Activated T-helper 1 cell treated with Interleukin-2 at 50 U/mL for 16 hours (primary cell): ENCODE measurements at regions not wholly inside any gene's neighbourhood (a gene's known extent, or its start where the extent isn't known, plus 50 kb on each side); places are given as distances from the start of the nearest gene placed in this dataset.

Experiments
- DNase-seq: peaks from one replicate; pipeline ENCODE4 v3.0.0-alpha.2; 2020; ENCODE audit warnings: low read depth

DNA sequence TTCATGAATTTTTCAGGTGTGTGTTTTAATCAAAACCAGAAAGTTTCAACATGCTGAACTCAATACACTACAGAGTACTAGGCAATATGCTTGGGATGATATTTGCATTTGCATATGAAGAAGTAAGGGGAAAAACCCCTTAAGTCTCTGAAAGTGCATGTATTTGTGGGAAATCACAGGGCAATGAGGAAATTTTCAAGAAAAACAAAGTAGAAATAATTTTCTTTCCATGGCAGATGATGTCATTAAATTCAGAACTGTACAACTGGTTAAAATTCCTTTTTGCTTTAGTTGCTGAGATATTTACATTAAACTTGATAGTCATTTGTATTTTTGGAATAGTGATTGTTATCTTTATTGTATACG lies 294.0 kb upstream of the TBC1D5 start:
- DNase-seq = no peak

DNA sequence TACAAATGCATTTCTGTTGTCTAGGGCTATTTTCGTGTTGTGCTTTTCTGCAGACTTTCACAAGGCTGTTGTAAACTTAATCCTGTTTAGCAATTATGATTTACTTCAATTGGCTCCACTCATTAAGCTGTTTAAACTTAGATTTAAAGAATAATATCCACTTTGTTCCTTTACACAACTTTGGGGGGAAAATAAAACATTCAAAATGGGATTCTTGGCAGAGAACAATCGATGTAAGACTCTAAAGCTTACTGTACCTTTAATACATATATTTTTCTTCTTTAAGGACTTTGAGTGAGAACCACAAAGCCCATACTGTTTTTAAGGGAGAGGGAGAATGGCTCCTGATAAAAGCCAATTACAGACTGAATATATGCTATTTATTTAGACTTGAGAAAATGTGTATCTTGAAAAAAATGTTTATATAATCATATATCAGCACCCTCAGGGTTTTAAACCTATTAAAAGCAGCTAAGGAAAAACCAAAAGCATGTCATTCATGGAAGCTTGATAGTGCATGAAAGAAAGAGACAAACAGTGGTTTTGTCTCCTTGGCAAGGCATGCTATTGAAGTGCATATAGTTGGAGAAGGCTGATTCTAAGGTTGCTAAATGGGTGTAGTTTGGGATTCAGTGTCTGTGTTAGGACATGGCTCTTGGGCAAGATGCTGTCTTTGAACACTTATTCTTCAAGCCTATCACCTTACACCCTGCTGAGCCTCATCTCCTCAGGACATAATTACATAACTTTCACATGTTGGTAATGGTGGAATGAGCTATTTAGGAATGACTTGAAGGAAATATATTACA lies 293.4 kb upstream of the TBC1D5 start:
- no peak for DNase-seq

DNA sequence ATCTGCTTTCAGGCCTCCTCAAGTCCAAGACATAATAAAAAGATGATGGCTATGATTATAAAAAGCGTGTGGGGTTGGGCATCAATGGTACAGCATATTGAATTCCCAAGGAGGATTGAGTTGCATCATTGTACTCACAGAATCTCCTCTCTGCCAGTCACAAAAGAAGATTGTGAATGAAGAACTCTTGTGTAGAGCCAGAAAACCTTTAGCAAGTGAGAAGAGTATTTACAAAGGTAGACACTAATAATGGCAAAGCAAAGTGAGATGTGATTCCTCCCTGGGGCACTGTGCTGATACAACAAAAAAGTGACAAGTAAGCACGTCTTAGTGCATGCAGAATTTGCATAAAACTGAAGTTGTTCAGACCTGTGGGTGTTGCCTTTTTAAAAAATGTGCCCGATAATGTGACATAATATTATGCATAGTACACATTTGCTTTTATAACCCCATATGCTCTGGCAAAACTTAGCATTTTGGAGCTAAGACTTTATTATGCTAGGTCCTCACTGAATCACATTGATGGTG lies 291.2 kb upstream of the TBC1D5 start:
- no peak for DNase-seq

DNA sequence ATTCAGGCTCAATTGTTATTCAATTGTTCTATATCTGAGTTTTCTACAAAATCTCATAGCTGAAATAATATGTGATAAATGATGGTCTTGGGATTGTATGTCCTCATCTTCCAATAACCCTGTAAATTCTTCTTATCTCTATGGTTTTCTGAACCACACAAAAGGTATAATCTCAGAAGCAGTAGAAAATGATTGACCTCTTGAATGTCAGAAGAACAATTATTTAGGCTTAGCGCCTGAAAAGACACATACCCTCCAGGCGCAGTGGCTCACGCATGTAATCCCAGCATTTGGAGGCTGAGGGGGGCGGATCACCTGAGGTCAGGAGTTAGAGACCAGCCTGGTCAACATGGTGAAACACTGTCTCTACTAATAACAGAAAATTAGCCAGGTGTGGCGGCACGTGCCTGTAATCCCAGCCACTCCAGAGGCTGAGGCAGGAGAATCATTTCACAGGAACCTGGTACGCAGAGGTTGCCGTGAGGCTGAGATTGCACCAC lies 288.0 kb upstream of the TBC1D5 start:
- DNase-seq = no peak

DNA sequence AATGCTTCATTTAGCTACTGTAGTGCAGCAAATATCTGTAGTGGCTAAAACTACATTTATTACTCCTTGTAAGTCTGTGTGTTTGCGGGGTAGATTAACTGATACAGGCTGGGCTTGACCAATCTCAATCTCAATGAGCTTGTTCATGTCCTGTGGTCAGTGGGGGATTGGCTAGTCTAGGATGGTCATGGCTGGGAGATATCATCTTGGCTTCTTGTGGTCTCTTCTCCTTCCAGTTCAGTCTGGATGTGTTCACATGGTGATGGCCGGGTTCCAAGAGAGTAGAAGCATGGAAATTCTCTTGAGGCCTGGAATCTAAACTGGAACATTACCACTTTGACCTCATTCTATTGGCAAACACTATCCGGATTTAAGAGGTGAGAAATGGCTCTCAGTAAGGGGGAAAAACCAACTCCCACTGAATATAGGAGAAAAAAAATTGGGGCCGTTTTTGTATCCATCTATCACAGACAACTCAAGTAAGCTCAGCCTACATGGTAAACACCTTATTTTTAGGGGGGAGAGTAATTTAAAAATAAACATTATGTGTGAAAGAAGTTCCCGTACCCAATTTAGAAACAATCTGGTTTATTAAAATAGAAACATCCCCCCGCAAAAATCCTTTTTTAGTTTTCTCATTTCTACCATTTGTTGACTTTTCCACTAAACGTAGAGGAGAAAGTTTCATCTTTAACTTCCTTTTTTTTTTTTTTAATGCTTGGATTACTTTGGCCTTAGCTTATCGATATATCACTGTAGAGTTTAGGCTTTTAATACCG lies 284.9 kb upstream of the TBC1D5 start:
- DNase-seq = no peak

DNA sequence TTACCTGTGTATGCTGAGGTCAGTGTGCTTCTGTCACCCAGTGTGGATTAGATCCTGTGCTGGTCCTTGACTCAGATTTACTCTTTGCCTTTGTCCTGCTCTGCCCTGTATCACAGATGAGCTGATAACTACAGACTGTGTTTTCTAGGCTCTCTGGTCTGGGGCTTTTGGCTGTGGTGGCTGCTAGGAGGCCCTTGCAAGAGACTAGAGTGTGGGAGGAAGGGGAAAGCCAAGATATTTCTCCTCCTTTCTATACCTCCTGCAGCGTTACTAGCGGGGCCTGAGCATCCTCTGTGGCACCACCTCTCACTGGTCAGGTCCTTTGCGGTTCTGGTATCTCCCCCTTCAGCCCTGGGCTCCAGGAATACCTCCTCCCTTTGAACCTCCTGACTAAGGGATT lies 282.3 kb upstream of the TBC1D5 start:
- no peak for DNase-seq

DNA sequence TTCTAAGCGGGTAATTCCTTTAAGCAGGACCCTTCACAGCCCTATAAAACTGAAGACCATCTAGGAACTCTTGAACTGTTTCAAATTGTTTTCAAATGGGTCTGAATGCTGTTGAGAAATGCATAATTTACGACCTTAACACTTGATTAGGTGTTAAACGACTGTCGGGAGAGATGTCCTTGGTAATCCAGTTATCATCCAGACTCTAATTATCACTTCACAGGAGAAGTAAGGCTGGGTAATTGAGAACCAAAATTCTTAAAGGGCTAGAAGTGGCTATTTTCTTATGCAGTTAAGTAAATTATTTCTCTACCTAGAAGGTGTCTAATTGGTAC lies 276.7 kb upstream of the TBC1D5 start:
- DNase-seq = no peak

DNA sequence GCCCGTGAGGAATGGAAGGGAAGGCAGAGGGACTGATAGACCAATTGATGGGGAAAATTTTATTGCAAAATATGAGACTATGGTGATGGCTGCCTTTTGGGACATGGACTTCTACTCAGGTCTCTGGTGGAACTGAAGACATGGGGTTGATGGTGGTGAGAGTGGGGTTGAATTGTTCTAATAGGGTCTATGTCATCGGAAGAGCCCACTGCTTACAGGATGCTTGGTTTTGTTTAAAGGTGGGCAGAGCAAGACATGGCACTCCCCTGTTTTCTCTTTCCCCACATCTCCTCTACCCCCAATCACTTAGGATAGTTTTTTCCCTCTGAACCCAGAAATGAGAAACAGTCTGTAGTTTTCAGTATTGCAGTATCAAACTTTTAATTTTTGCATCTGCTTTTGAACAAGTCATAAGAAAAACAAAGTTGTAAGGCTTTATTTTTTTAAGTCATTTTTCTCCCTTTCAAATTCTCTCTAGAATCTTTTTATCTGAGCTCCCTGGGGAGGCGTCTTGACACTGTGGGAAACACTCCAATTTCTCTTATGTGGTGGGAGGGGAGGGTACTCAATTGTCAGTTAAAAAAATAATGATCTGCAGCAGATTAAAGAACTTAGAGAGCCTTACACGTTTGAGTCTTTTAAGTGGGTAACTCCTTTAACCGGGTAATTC lies 276.2 kb upstream of the TBC1D5 start:
- no peak for DNase-seq

DNA sequence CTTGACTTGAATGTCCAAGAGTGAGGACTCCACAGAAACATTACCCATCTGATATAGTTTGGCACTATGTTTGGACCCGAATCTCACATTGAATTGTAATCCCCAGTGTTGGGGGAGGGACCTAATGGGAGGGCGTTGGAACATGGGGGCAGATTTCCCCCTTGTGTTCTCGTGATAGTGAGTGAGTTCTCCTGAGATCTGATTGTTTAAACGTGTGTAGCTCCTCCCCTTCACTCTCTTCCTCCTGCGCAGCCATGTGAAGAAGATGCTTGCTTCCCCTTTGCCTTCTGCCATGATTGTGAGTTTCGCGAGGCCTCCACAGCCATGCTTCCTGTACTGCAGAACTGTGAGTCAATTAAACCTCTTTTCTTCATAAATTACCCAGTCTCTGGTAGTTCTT lies 273.9 kb upstream of the TBC1D5 start:
- no peak for DNase-seq

DNA sequence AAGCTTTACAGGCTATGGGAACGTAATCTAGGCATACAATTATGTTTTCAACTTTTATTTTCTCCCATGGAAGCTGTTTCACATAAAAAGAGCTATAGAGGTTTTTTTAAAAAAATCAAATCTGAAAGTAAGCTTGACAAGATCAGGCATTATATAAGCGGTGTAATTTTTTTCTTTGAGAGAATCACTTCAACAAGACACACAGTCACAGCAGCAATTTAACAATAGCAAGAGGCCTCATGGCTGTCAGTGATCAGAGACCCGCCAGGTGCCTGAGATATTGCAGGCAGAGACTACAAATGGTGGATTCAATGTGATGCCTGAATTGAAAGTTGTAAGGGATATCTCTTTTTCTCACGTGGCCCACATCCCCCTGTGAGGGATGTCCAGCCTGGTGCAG lies 270.5 kb upstream of the TBC1D5 start:
- no peak for DNase-seq

DNA sequence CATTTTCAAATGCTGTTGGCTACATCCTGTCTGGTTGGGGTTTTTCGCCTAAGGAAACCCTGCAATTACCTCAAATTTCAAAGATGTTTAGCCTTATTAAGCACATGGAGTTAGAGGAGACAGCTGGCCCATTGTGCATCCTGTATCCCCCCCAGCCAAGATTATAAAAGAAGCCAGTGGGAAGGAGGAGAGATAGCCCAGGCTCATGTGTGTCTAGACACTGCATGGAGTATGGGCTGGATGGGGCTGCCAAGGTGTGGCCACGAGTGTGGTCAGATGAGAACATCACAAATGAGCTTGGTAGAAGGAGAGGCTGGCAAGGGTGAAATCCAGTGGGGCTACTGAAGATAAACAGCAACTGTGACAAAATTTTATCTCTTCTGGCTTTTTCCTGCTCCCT lies 270.0 kb upstream of the TBC1D5 start:
- no peak for DNase-seq

DNA sequence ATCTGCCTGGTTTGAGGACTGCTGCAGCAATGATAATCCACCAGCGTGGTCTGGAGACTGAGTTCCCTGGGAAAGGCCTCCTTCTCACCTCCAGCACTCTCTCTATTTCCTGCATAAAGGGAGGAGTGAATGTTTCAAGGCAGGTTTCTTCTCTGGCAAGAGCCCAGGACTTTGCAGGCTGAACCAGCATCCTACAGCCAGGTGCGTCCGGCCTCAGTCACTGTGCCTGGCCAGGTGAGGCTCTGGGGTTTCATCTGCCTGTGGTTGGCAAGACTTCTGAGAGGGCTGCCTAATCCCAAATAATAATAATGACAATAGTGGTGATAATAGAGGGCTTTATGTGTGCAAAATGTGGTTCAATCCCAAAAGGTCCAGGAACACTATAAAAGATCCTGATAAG lies 269.0 kb upstream of the TBC1D5 start:
- no peak for DNase-seq

DNA sequence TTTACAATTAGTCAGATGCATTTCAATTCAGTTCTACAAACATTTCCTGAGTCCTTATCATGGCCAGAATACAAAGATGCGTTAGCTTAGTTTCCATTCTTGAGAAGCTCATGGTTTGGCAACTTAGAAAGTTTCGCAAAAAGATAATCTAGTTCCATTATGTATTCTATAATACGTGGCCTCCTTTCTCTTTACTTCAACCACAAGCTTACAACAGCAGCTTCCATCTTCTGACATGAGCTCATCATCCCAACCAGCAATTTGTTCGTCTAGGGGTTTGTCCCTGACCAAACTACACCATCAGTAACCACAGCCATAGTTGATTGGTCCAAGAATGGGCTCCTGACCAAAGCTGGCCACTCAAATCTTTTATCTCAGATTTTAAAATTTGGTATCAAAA lies 267.6 kb upstream of the TBC1D5 start:
- DNase-seq = no peak

DNA sequence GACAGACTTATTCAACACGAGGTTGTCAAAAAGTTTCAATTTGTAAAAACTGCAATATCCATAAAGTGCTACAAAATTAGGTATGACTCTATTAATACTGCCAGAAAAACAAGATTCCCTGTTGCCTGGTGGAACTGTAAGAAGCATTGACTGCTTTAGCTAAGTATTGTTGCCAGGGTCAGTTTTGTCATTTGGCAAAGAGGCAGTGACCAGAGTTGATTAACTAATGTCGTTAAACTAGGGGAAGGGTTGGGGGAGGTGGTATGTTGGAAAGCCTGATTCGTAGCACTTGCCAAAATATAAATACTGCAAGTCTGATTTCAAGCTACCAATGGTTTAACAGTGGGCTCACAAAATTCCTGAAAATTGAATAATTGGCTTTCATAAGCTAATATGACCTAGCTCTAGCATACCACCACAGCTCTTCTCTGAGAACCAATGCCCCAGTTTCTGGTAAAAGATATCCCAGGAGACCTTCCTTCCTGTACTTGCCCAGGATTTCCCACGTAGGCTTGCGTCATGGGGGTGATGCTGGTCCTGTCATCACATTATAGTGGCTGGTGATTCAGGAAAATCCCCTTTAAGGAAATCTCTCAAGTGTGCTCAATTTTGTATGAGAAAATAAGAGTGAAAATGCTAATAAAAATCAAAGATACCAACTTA lies 266.4 kb upstream of the TBC1D5 start:
- no peak for DNase-seq

DNA sequence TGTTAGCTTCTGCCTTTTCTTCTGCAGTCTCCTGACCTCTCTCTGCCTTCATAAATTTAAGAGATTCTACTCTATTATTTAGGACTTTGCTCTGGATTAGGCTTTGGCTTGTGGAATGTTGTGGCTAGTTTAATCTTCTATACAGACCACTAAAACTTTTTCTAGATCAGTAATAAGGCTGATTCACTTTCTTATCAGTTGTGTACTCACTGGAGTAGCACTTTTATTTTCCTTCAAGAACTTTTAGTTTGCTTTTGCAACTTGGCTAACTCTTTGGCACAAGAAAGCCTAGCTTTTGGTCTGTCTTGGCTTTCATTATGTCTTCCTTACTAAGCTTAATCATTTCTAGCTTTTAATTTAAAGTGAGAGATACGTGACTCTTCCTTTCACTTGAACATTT lies 265.5 kb upstream of the TBC1D5 start:
- no peak for DNase-seq

DNA sequence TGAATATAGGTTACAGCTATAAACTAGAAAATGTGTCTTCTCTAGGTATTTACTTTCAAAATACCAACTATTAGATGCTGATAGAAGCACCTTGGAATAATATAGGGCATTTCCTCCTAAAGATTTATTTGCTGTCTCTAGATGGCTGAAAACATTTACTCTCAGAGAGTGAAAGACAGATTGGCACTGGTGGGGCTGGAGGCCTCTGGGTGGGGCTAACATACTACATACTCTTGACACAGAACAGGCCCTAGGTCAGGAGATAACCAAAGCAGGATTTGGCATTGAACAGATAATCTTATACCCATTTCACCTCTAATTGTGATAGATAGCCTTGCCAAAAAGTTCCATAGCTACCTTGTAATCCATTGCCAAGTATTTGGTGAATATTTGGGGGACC lies 253.3 kb upstream of the TBC1D5 start:
- no peak for DNase-seq

DNA sequence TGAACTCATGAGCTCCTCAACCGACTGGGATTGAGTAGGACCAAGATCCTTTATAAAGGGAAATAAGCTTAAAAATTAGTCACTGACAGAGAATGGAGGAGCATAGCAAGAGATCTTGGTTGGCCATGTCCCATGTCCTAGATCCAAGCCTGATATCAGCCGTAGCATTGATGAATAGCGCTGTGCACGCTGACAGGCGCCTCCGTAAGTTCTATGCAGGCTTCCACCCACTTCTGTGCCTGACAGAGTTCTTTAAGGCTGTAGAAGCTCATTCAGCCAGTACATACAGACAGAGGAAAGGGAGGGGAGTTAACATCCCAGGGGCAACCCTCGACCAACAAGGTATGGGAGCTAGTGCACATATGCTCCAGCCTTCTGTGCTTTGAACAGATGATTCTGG lies 251.7 kb upstream of the TBC1D5 start:
- DNase-seq = no peak

DNA sequence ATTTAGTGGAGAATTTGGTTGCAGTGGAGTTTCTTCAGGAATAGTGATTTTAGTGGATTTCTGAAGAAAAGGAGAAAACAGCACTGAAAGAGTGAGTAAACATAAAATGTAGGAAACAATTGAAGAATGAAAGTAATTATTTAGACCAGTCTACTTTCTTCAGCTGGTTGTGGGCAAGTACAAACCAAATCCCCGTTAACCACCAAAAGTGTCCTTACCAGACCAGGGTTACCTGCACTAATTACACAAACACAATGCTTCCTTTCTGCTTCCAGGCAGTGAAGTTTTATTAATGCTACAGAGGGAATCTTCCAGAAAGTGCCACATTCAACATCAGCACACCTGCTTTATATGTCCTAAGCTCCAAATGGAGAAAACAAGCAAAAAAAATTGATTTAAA lies 248.0 kb upstream of the TBC1D5 start:
- DNase-seq = no peak

DNA sequence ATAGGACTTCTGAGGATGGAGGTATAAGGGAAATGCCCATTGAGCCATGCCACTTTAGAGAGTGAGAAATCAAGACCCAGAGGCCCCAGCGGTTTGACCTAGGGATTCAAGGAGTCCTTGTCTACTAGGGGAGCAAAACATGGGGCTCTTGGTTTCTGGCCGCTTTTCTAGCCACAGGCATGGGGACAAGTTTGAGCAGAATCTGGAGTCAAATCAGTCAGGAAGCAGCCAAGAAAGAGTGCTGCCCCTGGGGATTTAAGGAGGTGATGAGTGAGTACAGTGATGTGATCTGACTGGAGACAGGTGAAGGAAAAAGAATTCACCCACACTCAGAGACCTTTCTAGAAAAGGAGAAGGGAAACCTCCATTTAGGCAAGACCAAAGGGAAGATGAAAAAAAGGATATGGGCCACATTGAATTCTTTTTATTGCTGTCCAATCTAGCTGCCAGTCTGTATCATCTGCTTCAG lies 244.0 kb upstream of the TBC1D5 start:
- no peak for DNase-seq

DNA sequence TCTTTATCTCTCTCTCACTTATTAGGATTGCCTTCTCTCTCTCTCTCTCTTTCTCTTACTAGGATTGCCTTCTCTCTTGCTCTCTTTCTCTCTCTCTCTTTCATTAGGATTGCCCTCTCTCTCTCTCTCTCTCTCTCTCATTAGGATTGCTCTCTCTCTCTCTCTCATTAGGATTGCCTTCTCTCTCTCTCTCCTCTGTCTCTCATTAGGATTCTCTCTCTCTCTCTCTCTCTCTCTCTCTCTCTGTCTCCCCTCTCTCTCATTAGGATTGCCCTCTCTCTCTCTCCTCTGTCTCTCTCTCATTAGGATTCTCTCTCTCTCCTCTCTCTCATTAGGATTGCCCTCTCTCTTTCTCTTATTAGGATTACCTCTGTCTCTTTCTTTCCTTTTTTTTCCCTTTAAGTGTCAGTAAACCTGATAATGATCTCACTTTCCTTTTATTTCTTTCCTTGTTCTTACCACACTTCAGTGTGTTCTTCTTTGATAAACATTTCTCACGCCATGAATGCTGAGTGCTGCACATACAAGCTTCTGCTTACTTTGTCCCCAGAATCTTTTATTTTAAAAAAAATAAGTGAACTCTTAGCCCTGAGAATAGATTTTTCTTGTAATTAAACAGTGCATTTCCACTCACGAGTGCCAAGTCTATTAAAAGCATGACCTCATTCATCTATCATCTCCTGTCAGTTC lies 243.4 kb upstream of the TBC1D5 start:
- no peak for DNase-seq

DNA sequence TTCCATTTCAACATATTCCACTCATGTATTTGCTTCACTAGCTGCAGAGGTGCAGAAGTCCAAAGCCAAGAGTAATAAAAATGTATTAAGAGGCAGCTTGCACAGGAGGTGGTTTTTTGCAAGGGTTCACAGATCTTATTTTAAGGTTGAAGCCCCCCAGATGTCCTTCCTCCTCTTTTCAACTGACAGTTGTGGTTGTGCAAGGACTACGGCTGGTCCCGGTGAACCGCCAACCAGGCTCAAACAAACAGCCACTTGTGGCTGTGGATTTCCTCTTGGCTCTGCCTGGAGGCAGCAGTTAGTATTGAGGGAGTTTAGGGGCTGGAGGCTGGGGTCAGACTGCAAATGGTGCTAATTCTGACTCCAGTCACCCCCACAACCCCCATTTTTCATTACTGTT lies 240.7 kb upstream of the TBC1D5 start:
- no peak for DNase-seq
